Right atrium auricular region (tissue), 2 donors: ENCODE measurements at regions not wholly inside any gene's neighbourhood (a gene's known extent, or its start where the extent isn't known, plus 50 kb on each side); places are given as distances from the start of the nearest gene placed in this dataset.

Experiments
- DNase-seq: peaks from one replicate; pipeline ENCODE4 v3.0.0-alpha.2; 2019; ENCODE audit warnings: low spot score
- H3K27ac ChIP-seq, 2 donors: fragments of 200-600 bp; sonication (generic); 1 replicate in 1 of 2; 2 replicates in 1 of 2; pipeline ENCODE4 v1.5.1; 2016 to 2019
- H3K27me3 ChIP-seq, 2 donors: fragments of 200-600 bp; sonication (generic); one replicate each; pipeline versions ENCODE4 v1.5.1 to v1.6.0; 2017 to 2019
- H3K36me3 ChIP-seq: fragments of 200-600 bp; sonication (generic); one replicate; pipeline ENCODE4 v1.5.1; 2016
- H3K4me1 ChIP-seq, 2 donors: fragments of 200-600 bp; sonication (generic); one replicate each; pipeline versions ENCODE4 v1.5.1 to v1.6.0; 2017 to 2019
- H3K4me3 ChIP-seq, 2 donors: fragments of 200-600 bp; sonication (generic); 1 replicate in 1 of 2; 2 replicates in 1 of 2; pipeline ENCODE4 v1.5.1; 2017 to 2019; ENCODE audit warnings: mild to moderate bottlenecking in 1 of 2, moderate library complexity in 1 of 2
- H3K9me3 ChIP-seq, 2 donors: fragments of 200-600 bp; sonication (generic); one replicate each; pipeline ENCODE4 v1.5.1; 2019
- CTCF ChIP-seq, 2 donors: fragments of 200-600 bp; sonication (generic); IDR thresholded peaks; one replicate each; pipeline ENCODE4 v1.5.1; 2019; ENCODE audit warnings: antibody characterized with exemption in 2 of 2

- TF ChIP-seq CTCF (IDR thresholded peaks at IDR 0.05): no peak
- Histone ChIP-seq H3K4me3 (no peak overlapping the region), H3K27me3 (no peaks in the 10 kb centered on the region), H3K9me3 (no peaks in the 10 kb centered on the region), H3K36me3 (no peaks in the 10 kb centered on the region), H3K4me1 (peaks cover 0 to 9% of the 10 kb centered on the region in 2 donors), H3K27ac (no peak overlapping the region)
- DNase-seq: no peak
These were observed 205.0 kb downstream of the BUD13 start for GRCh38 chr11:116567721-116568242.

- H3K27ac ChIP-seq: no peak overlapping the region
- no peak overlapping the region for H3K4me3 ChIP-seq
- peaks cover 0 to 12% of the 10 kb centered on the region in 2 donors for H3K4me1 ChIP-seq
- H3K9me3 ChIP-seq: no peaks in the 10 kb centered on the region
- no peak for TF ChIP-seq CTCF (IDR thresholded peaks at IDR 0.05)
- no peak for DNase-seq
- no peaks in the 10 kb centered on the region for H3K27me3 ChIP-seq
- no peaks in the 10 kb centered on the region for H3K36me3 ChIP-seq
These were observed 209.1 kb downstream of the BUD13 start for GRCh38 chr11:116563712-116564047.

GRCh38 chr11:116563028-116563711, 209.6 kb downstream of the BUD13 start:
- no peaks in the 10 kb centered on the region for H3K36me3 ChIP-seq
- H3K4me1 ChIP-seq: peaks cover 0 to 12% of the 10 kb centered on the region in 2 donors
- H3K9me3 ChIP-seq: no peaks in the 10 kb centered on the region
- DNase-seq: no peak
- no peaks in the 10 kb centered on the region for H3K27me3 ChIP-seq
- H3K27ac ChIP-seq: no peak overlapping the region
- H3K4me3 ChIP-seq: no peak overlapping the region
- no peak for TF ChIP-seq CTCF (IDR thresholded peaks at IDR 0.05)

- Histone ChIP-seq H3K4me3 (no peak overlapping the region), H3K27ac (no peak overlapping the region), H3K4me1 (peaks cover 0 to 12% of the 10 kb centered on the region in 2 donors), H3K36me3 (no peaks in the 10 kb centered on the region), H3K27me3 (no peaks in the 10 kb centered on the region), H3K9me3 (no peaks in the 10 kb centered on the region)
- no peak for DNase-seq
- TF ChIP-seq CTCF (IDR thresholded peaks at IDR 0.05): no peak
These were observed 212.2 kb downstream of the BUD13 start for GRCh38 chr11:116560589-116560988.

GRCh38 chr11:116558504-116559211, 214.1 kb downstream of the BUD13 start:
- H3K27me3 ChIP-seq: no peaks in the 10 kb centered on the region
- no peak for DNase-seq
- no peaks in the 10 kb centered on the region for H3K9me3 ChIP-seq
- H3K36me3 ChIP-seq: no peaks in the 10 kb centered on the region
- H3K4me3 ChIP-seq: no peak overlapping the region
- H3K4me1 ChIP-seq: peaks cover 0 to 12% of the 10 kb centered on the region in 2 donors
- no peak for TF ChIP-seq CTCF (IDR thresholded peaks at IDR 0.05)
- H3K27ac ChIP-seq: no peak overlapping the region
